ENCODE measurements at regions not wholly inside any gene's neighbourhood (a gene's known extent, or its start where the extent isn't known, plus 50 kb on each side); places are given as distances from the start of the nearest gene placed in this dataset.
"Not testable (repeated sequence)": the region's sequence is repeated elsewhere in the genome, so short reads cannot be mapped to it uniquely, and the experiment has no call there.

- no peak for DNase-seq (ENCODE audit: low read depth in 2 of 2)
These were observed 207.1 kb upstream of the ATP6AP2 start for GRCh38 chrX:40373641-40374040.

GRCh38 chrX:40373025-40373424, 207.7 kb upstream of the ATP6AP2 start:
- DNase-seq (ENCODE audit: low read depth in 2 of 2): no peak

GRCh38 chrX:40371376-40371775, 209.4 kb upstream of the ATP6AP2 start:
- DNase-seq (ENCODE audit: low read depth in 2 of 2): no peak

- DNase-seq (ENCODE audit: low read depth in 2 of 2): no peak
These were observed 212.1 kb upstream of the ATP6AP2 start for GRCh38 chrX:40368611-40369061.

GRCh38 chrX:40366661-40367060, 214.1 kb upstream of the ATP6AP2 start:
- DNase-seq (ENCODE audit: low read depth in 2 of 2): no peak

GRCh38 chrX:40362291-40362690, 218.5 kb upstream of the ATP6AP2 start:
- not testable (repeated sequence) for DNase-seq (ENCODE audit: low read depth in 2 of 2)

GRCh38 chrX:40360557-40360956, 220.2 kb upstream of the ATP6AP2 start:
- DNase-seq (ENCODE audit: low read depth in 2 of 2): no peak

GRCh38 chrX:40359593-40359992, 221.2 kb upstream of the ATP6AP2 start:
- no peak for DNase-seq (ENCODE audit: low read depth in 2 of 2)

GRCh38 chrX:40358994-40359393, 221.8 kb upstream of the ATP6AP2 start:
- DNase-seq (ENCODE audit: low read depth in 2 of 2): no peak

GRCh38 chrX:40349251-40349650, 231.5 kb upstream of the ATP6AP2 start:
- DNase-seq (ENCODE audit: low read depth in 2 of 2): no peak

GRCh38 chrX:40346379-40346778, 234.4 kb upstream of the ATP6AP2 start:
- no peak for DNase-seq (ENCODE audit: low read depth in 2 of 2)

GRCh38 chrX:40343319-40343718, 237.5 kb upstream of the ATP6AP2 start:
- no peak for DNase-seq (ENCODE audit: low read depth in 2 of 2)

- no peak for DNase-seq (ENCODE audit: low read depth in 2 of 2)
These were observed 240.7 kb upstream of the ATP6AP2 start for GRCh38 chrX:40340116-40340515.

- no peak for DNase-seq (ENCODE audit: low read depth in 2 of 2)
These were observed 235.6 kb upstream of the BCOR start for GRCh38 chrX:40333344-40333743.

- DNase-seq (ENCODE audit: low read depth in 2 of 2): no peak
These were observed 234.0 kb upstream of the BCOR start for GRCh38 chrX:40331762-40332161.

- DNase-seq (ENCODE audit: low read depth in 2 of 2): no peak
These were observed 233.6 kb upstream of the BCOR start for GRCh38 chrX:40331353-40331752.

- DNase-seq (ENCODE audit: low read depth in 2 of 2): no peak
These were observed 231.9 kb upstream of the BCOR start for GRCh38 chrX:40329616-40330015.

GRCh38 chrX:40327085-40327484, 229.3 kb upstream of the BCOR start:
- DNase-seq (ENCODE audit: low read depth in 2 of 2): no peak

- DNase-seq (ENCODE audit: low read depth in 2 of 2): no peak
These were observed 228.6 kb upstream of the BCOR start for GRCh38 chrX:40326186-40326965.

- no peak for DNase-seq (ENCODE audit: low read depth in 2 of 2)
These were observed 227.4 kb upstream of the BCOR start for GRCh38 chrX:40325161-40325560.

- no peak for DNase-seq (ENCODE audit: low read depth in 2 of 2)
These were observed 226.2 kb upstream of the BCOR start for GRCh38 chrX:40323977-40324376.

- no peak for DNase-seq (ENCODE audit: low read depth in 2 of 2)
These were observed 223.1 kb upstream of the BCOR start for GRCh38 chrX:40320819-40321218.

- DNase-seq (ENCODE audit: low read depth in 2 of 2): no peak
These were observed 221.0 kb upstream of the BCOR start for GRCh38 chrX:40318801-40319200.

- no peak for DNase-seq (ENCODE audit: low read depth in 2 of 2)
These were observed 220.3 kb upstream of the BCOR start for GRCh38 chrX:40318076-40318475.
